H9 (cell line): ENCODE measurements at regions not wholly inside any gene's neighbourhood (a gene's known extent, or its start where the extent isn't known, plus 50 kb on each side); places are given as distances from the start of the nearest gene placed in this dataset.

ENCODE experiments used
- DNase-seq: peaks from one replicate; pipeline ENCODE4 v3.0.0-alpha.2; 2017
- H2AFZ ChIP-seq: one replicate; pipeline ENCODE4 v1.6.1; 2013; ENCODE audit warnings: mild to moderate bottlenecking, low read length, control low read depth, moderate library complexity
- H2AK5ac ChIP-seq: 2 replicates; pipeline ENCODE4 v1.6.1; 2013; ENCODE audit warnings: low read length, control low read depth, mixed read lengths; ENCODE audit not compliant: insufficient read length
- H2BK120ac ChIP-seq: one replicate; pipeline ENCODE4 v1.6.1; 2013; ENCODE audit warnings: low read depth, mild to moderate bottlenecking, low read length, control low read depth, inconsistent platforms; ENCODE audit not compliant: poor library complexity, severe bottlenecking
- H2BK12ac ChIP-seq: 2 replicates; pipeline ENCODE4 v1.6.1; 2013; ENCODE audit warnings: low read length, control low read depth, mixed read lengths, low read depth; ENCODE audit not compliant: insufficient read length
- H2BK15ac ChIP-seq: 2 replicates; pipeline ENCODE4 v1.6.1; 2013; ENCODE audit warnings: low read depth, low read length, control low read depth
- H2BK20ac ChIP-seq: one replicate; pipeline ENCODE4 v1.6.1; 2013; ENCODE audit warnings: low read depth, mild to moderate bottlenecking, low read length, control low read depth, inconsistent platforms; ENCODE audit not compliant: poor library complexity, severe bottlenecking
- H2BK5ac ChIP-seq: 2 replicates; pipeline ENCODE4 v1.6.1; 2013; ENCODE audit warnings: low read length, control low read depth, mixed read lengths; ENCODE audit not compliant: insufficient read length
- H3K14ac ChIP-seq: 2 replicates; pipeline ENCODE4 v1.6.1; 2013; ENCODE audit warnings: low read length, control low read depth; ENCODE audit not compliant: insufficient read depth
- H3K18ac ChIP-seq: 2 replicates; pipeline ENCODE4 v1.6.1; 2013; ENCODE audit warnings: low read depth, mild to moderate bottlenecking, mixed read lengths, low read length, control low read depth; ENCODE audit not compliant: insufficient read length
- H3K23ac ChIP-seq: 2 replicates; pipeline ENCODE4 v1.6.1; 2013; ENCODE audit warnings: low read length, control low read depth, mixed read lengths, low read depth; ENCODE audit not compliant: insufficient read length
- H3K23me2 ChIP-seq: 2 replicates; pipeline ENCODE4 v1.6.1; 2013; ENCODE audit warnings: low read depth, mild to moderate bottlenecking, mixed read lengths, low read length, control low read depth; ENCODE audit not compliant: insufficient read length, poor library complexity, severe bottlenecking
- H3K27ac ChIP-seq: 2 replicates; pipeline ENCODE4 v1.5.1; 2013; ENCODE audit warnings: low read length, control low read depth, mixed read lengths, low read depth; ENCODE audit not compliant: insufficient read length
- H3K27me3 ChIP-seq: 2 replicates; pipeline ENCODE4 v1.6.1; 2013; ENCODE audit warnings: low read length, control low read depth, inconsistent platforms; ENCODE audit not compliant: insufficient read depth
- H3K4ac ChIP-seq: 2 replicates; pipeline ENCODE4 v1.6.1; 2013; ENCODE audit warnings: low read depth, mild to moderate bottlenecking, control low read depth, inconsistent platforms, low read length, moderate library complexity
- H3K4me1 ChIP-seq: 2 replicates; pipeline ENCODE4 v1.6.1; 2013; ENCODE audit warnings: low read length, control low read depth, inconsistent platforms; ENCODE audit not compliant: insufficient read depth
- H3K4me2 ChIP-seq: 2 replicates; pipeline ENCODE4 v1.6.1; 2013; ENCODE audit warnings: low read length, control low read depth, mixed read lengths; ENCODE audit not compliant: insufficient read length, insufficient read depth
- H3K56ac ChIP-seq: 2 replicates; pipeline ENCODE4 v1.6.1; 2013; ENCODE audit warnings: low read depth, mild to moderate bottlenecking, mixed read lengths, low read length, control low read depth; ENCODE audit not compliant: insufficient read length
- H3K79me1 ChIP-seq: 2 replicates; pipeline ENCODE4 v1.6.1; 2013; ENCODE audit warnings: low read depth, mild to moderate bottlenecking, moderate library complexity, low read length, control low read depth, inconsistent platforms; ENCODE audit not compliant: insufficient read depth, poor library complexity, severe bottlenecking
- H3K79me2 ChIP-seq: 2 replicates; pipeline ENCODE4 v1.6.1; 2013; ENCODE audit warnings: low read length, control low read depth, inconsistent platforms; ENCODE audit not compliant: insufficient read depth
- H3K9ac ChIP-seq: 2 replicates; pipeline ENCODE4 v1.6.1; 2013; ENCODE audit warnings: low read length, control low read depth, mixed read lengths; ENCODE audit not compliant: insufficient read length; ENCODE audit errors: extremely low read depth
- H3K9me3 ChIP-seq: one replicate; pipeline ENCODE4 v1.6.1; 2013; ENCODE audit warnings: low read depth, low read length, inconsistent platforms; ENCODE audit not compliant: control insufficient read depth
- H3T11ph ChIP-seq: one replicate; pipeline ENCODE4 v1.6.1; 2013; ENCODE audit warnings: mild to moderate bottlenecking, low read length, control low read depth, inconsistent platforms
- H4K20me1 ChIP-seq: one replicate; pipeline ENCODE4 v1.6.1; 2013; ENCODE audit not compliant: control insufficient read depth, insufficient read length, insufficient read depth
- H4K5ac ChIP-seq: 2 replicates; pipeline ENCODE4 v1.6.1; 2013; ENCODE audit warnings: low read depth, mild to moderate bottlenecking, mixed read lengths, low read length, control low read depth; ENCODE audit not compliant: insufficient read length
- H4K8ac ChIP-seq: replicated peaks from 2 replicates; pipeline ENCODE4 v1.6.1; 2013; ENCODE audit warnings: low read length, control low read depth, mixed read lengths, low read depth; ENCODE audit not compliant: insufficient read length
- H4K91ac ChIP-seq: 2 replicates; pipeline ENCODE4 v1.6.1; 2013; ENCODE audit warnings: low read depth, mild to moderate bottlenecking, moderate library complexity, mixed read lengths, low read length, control low read depth; ENCODE audit not compliant: insufficient read length
- H3K27ac Mint-ChIP-seq, 3 experiments: 2 replicates in 2 of 3; 3 replicates in 1 of 3; pipeline ENCODE4 v1.8.0; 2020 to 2021; ENCODE audit warnings: mixed read lengths in 3 of 3, mild to moderate bottlenecking in 1 of 3, moderate library complexity in 1 of 3
- H3K27me3 Mint-ChIP-seq: 2 replicates; pipeline ENCODE4 v1.8.0; 2021; ENCODE audit warnings: low read depth, mild to moderate bottlenecking, moderate library complexity, mixed read lengths
- H3K36me3 Mint-ChIP-seq, 3 experiments: 2 replicates in 2 of 3; 3 replicates in 1 of 3; pipeline ENCODE4 v1.8.0; 2020 to 2021; ENCODE audit warnings: low read depth in 3 of 3, mixed read lengths in 3 of 3; ENCODE audit not compliant: insufficient read depth in 1 of 3
- H3K4me1 Mint-ChIP-seq, 2 experiments: 2 replicates each; pipeline ENCODE4 v1.8.0; 2020; ENCODE audit warnings: mixed read lengths in 2 of 2
- H3K4me3 Mint-ChIP-seq, 2 experiments: 2 replicates in 1 of 2; 3 replicates in 1 of 2; pipeline ENCODE4 v1.8.0; 2020 to 2021; ENCODE audit warnings: mild to moderate bottlenecking in 2 of 2, mixed read lengths in 2 of 2, moderate library complexity in 1 of 2
- H3K9me3 Mint-ChIP-seq, 2 experiments: 2 replicates in 1 of 2; 3 replicates in 1 of 2; pipeline ENCODE4 v1.8.0; 2020; ENCODE audit warnings: mild to moderate bottlenecking in 2 of 2, mixed read lengths in 2 of 2, moderate library complexity in 1 of 2
- WGBS: extraction: QIAGEN DNeasy Blood & Tissue Kit; methylation state at CpG from one replicate; pipeline ENCODE4 v1.1.7; 2013; ENCODE audit warnings: missing lambda C conversion rate, low lambda C conversion rate, mixed read lengths; ENCODE audit not compliant: insufficient read length; ENCODE audit errors: extremely low coverage; 5-methylcytosine and 5-hydroxymethylcytosine counted together
- TF ChIP-seq, protein P1 (sequence below): fragments of 200-600 bp; sonication (generic); conservative IDR thresholded peaks from 3 replicates; pipeline ENCODE4 v1.8.0; 2021; ENCODE audit warnings: antibody characterized with exemption, mild to moderate bottlenecking

DNA sequence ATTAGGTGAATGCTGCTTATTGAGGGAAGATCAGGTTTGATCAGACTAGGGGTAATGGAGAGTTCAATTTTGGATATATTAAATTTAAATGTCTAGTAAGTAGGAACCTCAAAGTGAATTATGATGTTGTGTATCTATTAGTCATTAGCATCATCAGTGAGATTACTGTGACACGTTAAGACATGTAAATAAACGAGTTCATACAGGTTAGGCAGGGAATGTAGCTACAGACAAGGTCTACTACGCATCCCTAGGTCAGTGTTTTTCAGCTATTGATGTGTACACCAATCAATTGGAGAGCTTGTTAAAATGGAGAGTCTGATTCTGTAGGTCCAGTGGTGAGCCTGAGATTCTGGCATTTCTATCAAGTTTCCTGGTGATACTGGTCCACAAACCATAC lies 120.1 kb upstream of the LRRC4C start:
- no peaks in the 10 kb centered on the region for H4K20me1 ChIP-seq
- H2BK5ac ChIP-seq: no peak overlapping the region
- peaks cover 6 to 10% of the 10 kb centered on the region in 2 experiments for H3K4me1 Mint-ChIP-seq
- 0 out of 5 replicates have a peak, but pooled peaks cover 0 to 2% of the 10 kb centered on the region in 2 experiments for H3K9me3 Mint-ChIP-seq
- no peak overlapping the region for H2BK12ac ChIP-seq
- H3K23me2 ChIP-seq: no peaks in the 10 kb centered on the region
- TF ChIP-seq, protein P1, sequence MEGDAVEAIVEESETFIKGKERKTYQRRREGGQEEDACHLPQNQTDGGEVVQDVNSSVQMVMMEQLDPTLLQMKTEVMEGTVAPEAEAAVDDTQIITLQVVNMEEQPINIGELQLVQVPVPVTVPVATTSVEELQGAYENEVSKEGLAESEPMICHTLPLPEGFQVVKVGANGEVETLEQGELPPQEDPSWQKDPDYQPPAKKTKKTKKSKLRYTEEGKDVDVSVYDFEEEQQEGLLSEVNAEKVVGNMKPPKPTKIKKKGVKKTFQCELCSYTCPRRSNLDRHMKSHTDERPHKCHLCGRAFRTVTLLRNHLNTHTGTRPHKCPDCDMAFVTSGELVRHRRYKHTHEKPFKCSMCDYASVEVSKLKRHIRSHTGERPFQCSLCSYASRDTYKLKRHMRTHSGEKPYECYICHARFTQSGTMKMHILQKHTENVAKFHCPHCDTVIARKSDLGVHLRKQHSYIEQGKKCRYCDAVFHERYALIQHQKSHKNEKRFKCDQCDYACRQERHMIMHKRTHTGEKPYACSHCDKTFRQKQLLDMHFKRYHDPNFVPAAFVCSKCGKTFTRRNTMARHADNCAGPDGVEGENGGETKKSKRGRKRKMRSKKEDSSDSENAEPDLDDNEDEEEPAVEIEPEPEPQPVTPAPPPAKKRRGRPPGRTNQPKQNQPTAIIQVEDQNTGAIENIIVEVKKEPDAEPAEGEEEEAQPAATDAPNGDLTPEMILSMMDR: no peak
- H3K27ac ChIP-seq: no peak overlapping the region
- no peak overlapping the region for H2BK120ac ChIP-seq
- no peak overlapping the region for H3K4me2 ChIP-seq
- no peak overlapping the region for H3K23ac ChIP-seq
- H3K9ac ChIP-seq: no peak overlapping the region
- no peak overlapping the region for H2BK15ac ChIP-seq
- H4K8ac ChIP-seq: no peak overlapping the region
- no peak overlapping the region for H4K91ac ChIP-seq
- no peaks in the 10 kb centered on the region for H3K9me3 ChIP-seq
- H3K14ac ChIP-seq: no peak overlapping the region
- no peaks in the 10 kb centered on the region for H3K79me1 ChIP-seq
- no peak overlapping the region for H3K4ac ChIP-seq
- no peak overlapping the region for H3K56ac ChIP-seq
- H3K79me2 ChIP-seq: no peaks in the 10 kb centered on the region
- no CpG with 5 or more reads among the region's 3 CpGs for WGBS
- no peaks in the 10 kb centered on the region for H3K27me3 Mint-ChIP-seq
- no peak overlapping the region for H2AFZ ChIP-seq
- no peaks in the 10 kb centered on the region for H3K36me3 Mint-ChIP-seq
- no peaks in the 10 kb centered on the region for H3K27me3 ChIP-seq
- H3T11ph ChIP-seq: no peak overlapping the region
- no peak overlapping the region for H3K27ac Mint-ChIP-seq
- H3K4me3 Mint-ChIP-seq: no peak overlapping the region
- no peak overlapping the region for H3K18ac ChIP-seq
- H4K5ac ChIP-seq: no peak overlapping the region
- no peak overlapping the region for H2BK20ac ChIP-seq
- no peak overlapping the region for H2AK5ac ChIP-seq
- no peak for DNase-seq
- H3K4me1 ChIP-seq: no peaks in the 10 kb centered on the region; the same call in 1 of the 2 replicates
